HG03139 (cell line): ENCODE measurements at regions not wholly inside any gene's neighbourhood (a gene's known extent, or its start where the extent isn't known, plus 50 kb on each side); places are given as distances from the start of the nearest gene placed in this dataset.

Experiments used
- ATAC-seq: cut with Tn5 transposase; IDR thresholded peaks from one replicate; pipeline ENCODE4 v1.9.1; 2021; ENCODE audit not compliant: unreplicated experiment

DNA sequence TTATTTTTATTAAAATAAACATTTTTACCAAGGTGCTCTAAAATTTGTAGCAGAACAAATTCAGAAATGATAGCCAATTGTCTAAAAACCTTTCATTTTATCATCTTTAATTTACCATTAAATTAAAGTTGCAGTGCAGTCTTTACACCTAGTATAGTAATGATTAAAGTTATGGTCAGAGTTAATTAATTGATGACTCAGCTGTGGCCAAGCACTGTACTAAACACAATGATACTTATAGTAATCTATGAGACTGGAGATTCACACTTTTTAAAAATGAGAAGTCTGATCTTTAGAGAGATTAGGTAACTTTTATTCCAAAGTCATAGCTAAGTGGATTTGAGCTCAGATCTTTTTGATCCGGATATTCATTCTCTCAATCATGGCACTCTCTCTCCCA is 621.1 kb upstream of the MEF2C start:
- ATAC-seq: no peak

GRCh38 chr5:89499787-89500186 is 616.8 kb upstream of the MEF2C start:
- no peak for ATAC-seq

DNA sequence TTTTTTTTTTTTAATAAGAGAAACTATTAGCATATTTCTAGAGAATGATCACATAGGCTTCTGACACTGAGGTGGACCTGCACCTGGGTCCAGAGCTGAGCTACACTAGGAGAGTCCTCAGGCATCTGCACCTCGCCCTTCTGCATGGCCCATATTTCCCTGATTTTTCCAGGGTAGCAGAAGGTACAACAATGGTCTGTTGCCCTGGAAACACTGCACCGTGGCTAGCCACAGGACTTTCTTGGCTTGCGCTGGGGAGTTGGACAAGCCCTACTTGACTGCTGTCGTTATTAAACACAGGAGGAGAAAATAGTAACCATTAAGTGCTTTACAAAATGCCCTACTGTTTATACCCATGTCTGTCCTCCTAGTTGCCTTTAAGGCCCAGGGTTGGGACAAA is 615.7 kb upstream of the MEF2C start:
- ATAC-seq: no peak

DNA sequence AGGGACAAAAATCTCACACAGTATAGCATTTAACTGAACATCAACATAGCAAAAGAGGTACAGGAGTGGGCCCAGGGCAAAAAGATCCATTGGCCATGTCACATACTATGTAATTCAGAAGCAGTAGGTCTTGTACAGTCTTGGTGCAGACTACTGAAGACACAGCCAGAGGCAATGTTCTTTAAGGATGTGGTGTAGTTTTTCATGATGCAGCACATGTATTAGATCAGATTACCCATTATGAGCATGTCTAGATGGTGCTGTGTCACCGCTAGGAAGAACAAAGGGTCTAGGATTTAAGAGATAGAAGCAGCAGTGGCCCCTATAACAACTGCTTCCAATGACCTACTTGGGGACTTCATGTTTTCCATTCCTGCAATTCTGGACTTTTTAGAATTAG is 610.4 kb upstream of the MEF2C start:
- ATAC-seq: no peak

DNA sequence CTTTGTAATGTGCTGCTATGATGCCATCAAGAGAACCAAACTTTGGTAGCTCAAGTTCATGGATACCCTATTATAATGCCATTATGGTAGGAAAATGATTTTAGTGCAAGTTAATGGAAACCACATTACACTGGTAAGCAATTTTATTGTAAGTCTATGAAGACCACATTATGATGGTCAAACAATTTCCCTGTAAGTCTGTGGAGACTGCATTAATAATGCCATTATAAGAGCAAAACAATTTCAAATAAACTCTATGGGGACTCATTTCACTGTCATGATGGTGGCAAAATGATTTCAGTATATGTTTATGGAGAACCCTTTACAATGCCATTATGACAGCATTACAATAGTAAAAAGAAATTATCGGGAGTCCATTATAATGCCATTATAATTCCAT is 602.0 kb upstream of the MEF2C start:
- ATAC-seq: no peak

GRCh38 chr5:89480406-89481007 is 597.5 kb upstream of the MEF2C start:
- ATAC-seq: no peak

GRCh38 chr5:89478851-89479250 is 595.9 kb upstream of the MEF2C start:
- ATAC-seq: no peak

GRCh38 chr5:89473196-89473595 is 590.2 kb upstream of the MEF2C start:
- no peak for ATAC-seq

GRCh38 chr5:89471541-89471940 is 588.6 kb upstream of the MEF2C start:
- no peak for ATAC-seq

GRCh38 chr5:89471115-89471514 is 588.1 kb upstream of the MEF2C start:
- no peak for ATAC-seq

- no peak for ATAC-seq
These were observed 587.7 kb upstream of the MEF2C start for GRCh38 chr5:89470658-89471057.

DNA sequence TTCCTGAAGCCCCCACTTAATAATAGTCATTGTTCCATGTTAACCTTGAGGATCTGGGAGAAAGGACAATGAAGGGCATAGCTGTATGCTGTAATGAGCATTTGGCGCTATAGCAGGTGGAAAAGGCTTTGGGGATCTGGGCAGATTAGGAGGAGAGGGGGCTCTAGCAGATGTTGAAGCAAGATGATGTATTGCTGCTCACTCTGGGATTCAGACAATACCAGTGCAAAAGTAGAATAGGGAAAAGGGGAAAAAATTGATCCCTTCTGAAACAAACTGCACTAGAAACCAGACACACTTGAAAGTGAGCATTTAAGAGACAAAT is 575.3 kb upstream of the MEF2C start:
- ATAC-seq: no peak

- no peak for ATAC-seq
These were observed 574.7 kb upstream of the MEF2C start for GRCh38 chr5:89457411-89458331.

- no peak for ATAC-seq
These were observed 569.1 kb upstream of the MEF2C start for GRCh38 chr5:89452081-89452480.

GRCh38 chr5:89451263-89451662 is 568.3 kb upstream of the MEF2C start:
- ATAC-seq: no peak

- no peak for ATAC-seq
These were observed 567.2 kb upstream of the MEF2C start for GRCh38 chr5:89450149-89450538.

DNA sequence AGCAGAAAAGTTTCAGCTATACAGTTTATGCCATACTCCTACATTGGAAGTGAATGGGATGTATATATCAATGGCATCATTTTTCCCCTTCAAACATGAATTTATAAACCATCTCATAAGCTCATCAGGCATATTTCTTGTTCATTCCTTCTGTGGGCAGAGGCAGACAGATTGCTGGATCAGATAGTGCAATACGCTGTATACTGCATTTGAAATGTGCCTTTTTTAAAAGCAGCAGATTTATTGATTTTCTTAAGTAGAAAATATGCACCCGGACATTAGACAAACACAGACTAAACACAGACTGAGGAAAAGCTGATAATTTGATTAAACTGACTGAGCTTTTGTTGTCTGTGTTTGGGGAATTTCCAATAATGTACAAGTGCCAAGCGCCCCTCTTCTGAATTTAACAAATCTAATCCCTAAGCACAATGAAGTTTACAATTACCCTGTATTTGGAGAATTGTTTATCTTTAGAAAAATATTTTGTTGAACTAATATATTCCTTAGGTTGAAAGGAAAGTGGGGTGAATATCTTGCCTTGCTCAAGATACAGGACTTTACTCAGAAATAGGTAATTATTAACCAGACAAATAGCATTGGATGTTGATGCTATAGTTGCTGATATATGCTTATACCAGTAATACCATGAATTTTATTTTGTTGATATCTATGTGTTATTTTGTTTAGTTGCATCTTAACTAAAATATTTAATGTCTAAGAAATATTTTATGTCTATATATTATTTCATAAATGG is 566.6 kb upstream of the MEF2C start:
- no peak for ATAC-seq

- ATAC-seq: no peak
These were observed 564.0 kb upstream of the MEF2C start for GRCh38 chr5:89447027-89447426.

GRCh38 chr5:89445106-89445745 is 562.2 kb upstream of the MEF2C start:
- no peak for ATAC-seq

GRCh38 chr5:89444088-89444487 is 561.1 kb upstream of the MEF2C start:
- no peak for ATAC-seq

DNA sequence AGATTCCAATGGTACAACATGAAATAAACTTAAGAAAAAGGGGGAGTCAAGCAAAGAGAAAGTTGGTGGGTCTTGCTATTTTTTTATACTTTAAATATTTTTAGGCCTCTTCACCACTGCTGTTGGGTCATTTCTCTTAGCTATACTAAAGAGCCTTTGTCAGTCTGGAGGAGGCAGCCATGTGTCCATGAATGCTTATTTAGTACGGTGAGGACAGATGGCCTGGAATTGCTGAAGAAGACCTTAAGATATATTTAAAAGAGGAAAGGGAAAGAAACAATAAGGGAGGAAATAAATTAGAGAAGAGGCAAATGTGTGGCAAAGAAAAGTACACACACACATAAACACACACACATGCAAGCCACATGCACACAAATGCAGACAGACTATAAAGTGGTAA is 560.5 kb upstream of the MEF2C start:
- ATAC-seq: no peak

GRCh38 chr5:89441965-89442364 is 559.0 kb upstream of the MEF2C start:
- no peak for ATAC-seq
